IMR-90 (cell line): ENCODE measurements at regions not wholly inside any gene's neighbourhood (a gene's known extent, or its start where the extent isn't known, plus 50 kb on each side); places are given as distances from the start of the nearest gene placed in this dataset.

ENCODE experiments used
- ATAC-seq: fragments of 200-7000 bp; cut with Tn5 transposase; 2 replicates; pipeline ENCODE4 v1.9.1; 2020; ENCODE audit warnings: low read depth, mild to moderate bottlenecking, moderate library complexity
- BruUV-seq: library from RNA; stranded (reverse); fragments of 400-500 nt; replicated peaks from 2 replicates; lab custom pipeline; 2021; lab: Mats Ljungman, UMichigan
- CTCF ChIA-PET: fragments of 300-600 bp; formaldehyde crosslinking; extraction: SDS; loops from one replicate; lab custom pipeline; 2021; ENCODE audit warnings: antibody characterized with exemption; lab: Yijun Ruan, JAX
- POLR2A ChIA-PET: fragments of 300-600 bp; sonication (Branson Sonifier 250); formaldehyde crosslinking; loops from one replicate; lab custom pipeline; 2022; ENCODE audit warnings: antibody characterized with exemption; ENCODE audit not compliant: unreplicated experiment; lab: Charles Lee
- DNase-seq: peaks from one replicate; pipeline ENCODE4 v3.0.0; 2013
- H2AFZ ChIP-seq: replicated peaks from 2 replicates; pipeline ENCODE3; 2013; ENCODE audit warnings: low read length, mild to moderate bottlenecking; ENCODE audit not compliant: poor library complexity
- H2AK5ac ChIP-seq: 2 replicates; pipeline ENCODE4 v1.6.1; 2013; ENCODE audit warnings: low read depth, low read length, inconsistent platforms
- H2AK9ac ChIP-seq: replicated peaks from 2 replicates; pipeline ENCODE3; 2013; ENCODE audit warnings: mild to moderate bottlenecking, low read depth, low read length, moderate library complexity; ENCODE audit not compliant: poor library complexity
- H2BK120ac ChIP-seq: 2 replicates; pipeline ENCODE4 v1.6.1; 2013; ENCODE audit warnings: low read depth, low read length, inconsistent platforms
- H2BK15ac ChIP-seq: 3 replicates; pipeline ENCODE4 v1.6.1; 2013; ENCODE audit warnings: low read depth, low read length, inconsistent platforms
- H2BK20ac ChIP-seq: 2 replicates; pipeline ENCODE4 v1.6.1; 2013; ENCODE audit warnings: low read depth, mild to moderate bottlenecking, inconsistent platforms, low read length, moderate library complexity
- H2BK5ac ChIP-seq: 2 replicates; pipeline ENCODE4 v1.6.1; 2013; ENCODE audit warnings: mild to moderate bottlenecking, low read depth, low read length, inconsistent platforms; ENCODE audit not compliant: poor library complexity, severe bottlenecking
- H3K14ac ChIP-seq: replicated peaks from 2 replicates; pipeline ENCODE4 v1.6.1; 2013; ENCODE audit warnings: low read depth, low read length, inconsistent platforms
- H3K18ac ChIP-seq: 2 replicates; pipeline ENCODE4 v1.6.1; 2013; ENCODE audit warnings: low read depth, low read length, control low read depth
- H3K23ac ChIP-seq: 2 replicates; pipeline ENCODE4 v1.6.1; 2013; ENCODE audit warnings: low read depth, low read length, inconsistent platforms
- H3K27ac ChIP-seq: 2 replicates; pipeline ENCODE4 v1.5.1; 2013; ENCODE audit warnings: mild to moderate bottlenecking, control low read depth, low read length; ENCODE audit not compliant: insufficient read depth
- H3K27me3 ChIP-seq: 2 replicates; pipeline ENCODE4 v1.6.1; 2013; ENCODE audit warnings: low read length; ENCODE audit not compliant: control insufficient read depth, insufficient read depth
- H3K36me3 ChIP-seq: 2 replicates; pipeline ENCODE4 v1.6.1; 2013; ENCODE audit warnings: low read length, mixed read lengths; ENCODE audit not compliant: control insufficient read depth, insufficient read depth
- H3K4ac ChIP-seq: 2 replicates; pipeline ENCODE4 v1.6.1; 2013; ENCODE audit warnings: low read depth, low read length, inconsistent platforms
- H3K4me1 ChIP-seq: 2 replicates; pipeline ENCODE4 v1.6.1; 2013; ENCODE audit warnings: low read length, mixed read lengths; ENCODE audit not compliant: control insufficient read depth, insufficient read depth
- H3K4me2 ChIP-seq: 2 replicates; pipeline ENCODE4 v1.6.1; 2013; ENCODE audit warnings: low read depth, mild to moderate bottlenecking, control low read depth, low read length, moderate library complexity
- H3K4me3 ChIP-seq: 2 replicates; pipeline ENCODE4 v1.5.1; 2013; ENCODE audit warnings: low read depth, mild to moderate bottlenecking, control low read depth, low read length, moderate library complexity; ENCODE audit not compliant: insufficient read depth
- H3K56ac ChIP-seq: 2 replicates; pipeline ENCODE4 v1.6.1; 2013; ENCODE audit warnings: low read length, inconsistent platforms; ENCODE audit not compliant: insufficient read depth; ENCODE audit errors: extremely low read depth
- H3K79me1 ChIP-seq, 2 experiments: 2 replicates each; pipeline ENCODE4 v1.6.1; 2013; ENCODE audit warnings: low read length in 2 of 2, inconsistent platforms in 1 of 2, low read depth in 1 of 2
- H3K9ac ChIP-seq: 2 replicates; pipeline ENCODE4 v1.6.1; 2013; ENCODE audit warnings: low read depth, low read length, control low read depth
- H3K9me1 ChIP-seq: 2 replicates; pipeline ENCODE4 v1.6.1; 2013; ENCODE audit warnings: low read length, inconsistent platforms; ENCODE audit not compliant: insufficient read depth
- H3K9me3 ChIP-seq: 2 replicates; pipeline ENCODE4 v1.6.1; 2013; ENCODE audit warnings: low read length; ENCODE audit not compliant: control insufficient read depth, insufficient read depth
- H4K20me1 ChIP-seq: 2 replicates; pipeline ENCODE4 v1.6.1; 2013; ENCODE audit warnings: low read length, inconsistent platforms; ENCODE audit not compliant: insufficient read depth
- H4K5ac ChIP-seq: 2 replicates; pipeline ENCODE4 v1.6.1; 2013; ENCODE audit warnings: mild to moderate bottlenecking, low read depth, low read length, control low read depth
- H4K8ac ChIP-seq, 2 experiments: 2 replicates each; pipeline ENCODE4 v1.6.1; 2013; ENCODE audit warnings: low read depth in 2 of 2, low read length in 2 of 2, control low read depth in 1 of 2, inconsistent platforms in 1 of 2
- H4K91ac ChIP-seq: 2 replicates; pipeline ENCODE4 v1.6.1; 2013; ENCODE audit warnings: low read depth, low read length, inconsistent platforms; ENCODE audit not compliant: insufficient read depth
- NFE2L2 ChIP-seq: fragments of 150-350 bp; IDR thresholded peaks from 2 replicates; pipeline ENCODE4 v1.6.1; 2016; ENCODE audit warnings: low read depth, mild to moderate bottlenecking, low read length
- WGBS, 2 experiments: methylation state at CpG; one replicate each; pipeline versions ENCODE4 v1.1.5 to v1.1.7; 2013; ENCODE audit warnings: missing lambda C conversion rate in 2 of 2; ENCODE audit not compliant: insufficient read length in 1 of 2; ENCODE audit errors: extremely low coverage in 2 of 2; 5-methylcytosine and 5-hydroxymethylcytosine counted together
- dilution Hi-C: fragments of 300-500 bp; cut with HindIII; formaldehyde crosslinking; loops from one replicate; pipeline ENCODE4 v1.14.3; 2018; ENCODE audit warnings: low sequenced_read_pairs; ENCODE audit not compliant: unreplicated experiment
- in situ Hi-C: fragments of 300-500 bp; cut with MboI; formaldehyde crosslinking; loops from 3 replicates; pipeline ENCODE4 v1.14.3; 2019; ENCODE audit warnings: low sequenced_read_pairs, inconsistent platforms, mixed read lengths
- intact Hi-C: fragments of 100-400 bp; cut with micrococcal nuclease; formaldehyde crosslinking; loops from 2 replicates; pipeline ENCODE4 v1.10.0; 2022

GRCh38 chr21:14876524-14876840, 188.3 kb downstream of the NRIP1 start:
- Histone ChIP-seq H4K91ac (peak overlapping the region; percentile 4; the same call in 1 of the 2 replicates), H2BK20ac (no peak overlapping the region), H2BK5ac (no peak overlapping the region), H2BK120ac (no peak overlapping the region; the same call in 1 of the 2 replicates), H3K79me1 (peaks cover 2 to 3% of the 10 kb centered on the region in 2 experiments; a peak in 1 of 4 replicates), H3K18ac (no peak overlapping the region), H3K4ac (no peak overlapping the region), H3K27ac (no peak overlapping the region), H2BK15ac (peak overlapping the region; percentile 72; the same call in 1 of the 3 replicates), H3K36me3 (no peaks in the 10 kb centered on the region), H4K20me1 (no peaks in the 10 kb centered on the region), H3K4me3 (no peak overlapping the region), H3K14ac (peak overlapping the region; percentile 27; the same call in 1 of the 2 replicates), H3K9me3 (no peaks in the 10 kb centered on the region), H3K56ac (no peak overlapping the region), H4K5ac (no peak overlapping the region), H3K9ac (no peak overlapping the region), H2AK5ac (peak overlapping the region; percentile 61; the same call in 1 of the 2 replicates), H3K23ac (no peak overlapping the region), H2AK9ac (no peak overlapping the region), H3K9me1 (peaks cover 2% of the 10 kb centered on the region; the same call in 1 of the 2 replicates), H2AFZ (no peak overlapping the region), H3K4me2 (no peak overlapping the region), H4K8ac (0 out of 4 replicates have a peak overlapping the region, but pooled peaks of 1 of the 2 experiments have one; percentile 6), H3K4me1 (peaks cover 9% of the 10 kb centered on the region), H3K27me3 (no peaks in the 10 kb centered on the region)
- intact Hi-C loops (no loop called here), in situ Hi-C loops (loop anchor here (10.0 kb wide), 1 partner anchor 188 kb away; the partner anchor contains the start of gene NRIP1), dilution Hi-C loops (no loop called here)
- 100% methylated on average over 3 of the region's 6 CpGs; no CpG with 5 or more reads in 1 of the 2 experiments for WGBS, 2 experiments
- no peak for DNase-seq
- no TSS peak for BruUV-seq
- ChIA-PET POLR2A (no interaction called here), CTCF (interaction anchor here (0.7 kb wide), 1 partner anchor 9 kb away, joined by 6 read pairs; no protein-coding TSS in a partner anchor)
- no peak for ATAC-seq
- TF ChIP-seq NFE2L2, result no peak
